ENCODE measurements at regions not wholly inside any gene's neighbourhood (a gene's known extent, or its start where the extent isn't known, plus 50 kb on each side); places are given as distances from the start of the nearest gene placed in this dataset.

- H3K9ac ChIP-seq (ENCODE audit: control insufficient read depth, insufficient read depth, low read length): no peak overlapping the region
- no peaks in the 10 kb centered on the region for H3K36me3 ChIP-seq (ENCODE audit: control insufficient read depth in 2 of 2, insufficient read depth in 2 of 2, low read length in 1 of 2)
- no peak overlapping the region for H3K4me3 ChIP-seq
- H3K27me3 ChIP-seq (replicated peaks in 1 of 2; ENCODE audit: control insufficient read depth in 2 of 2, insufficient read depth in 2 of 2, low read length in 1 of 2): no peaks in the 10 kb centered on the region
- SMC1A ChIA-PET (ENCODE audit: uncharacterized antibody, unreplicated experiment): no interaction called here
- POLR2A ChIA-PET: no interaction called here
- no peaks in the 10 kb centered on the region for H4K20me1 ChIP-seq (ENCODE audit: control insufficient read depth, insufficient read depth)
- no peak for ATAC-seq
- in situ Hi-C loops (cut with MboI): no loop called here
- H3K79me2 ChIP-seq (ENCODE audit: control insufficient read depth, insufficient read depth, low read length): no peaks in the 10 kb centered on the region
- no peak overlapping the region for H3K27ac ChIP-seq (ENCODE audit: control insufficient read depth, insufficient read depth)
- H3K4me1 ChIP-seq (ENCODE audit: control insufficient read depth, insufficient read depth, low read length): no peaks in the 10 kb centered on the region
- H2AFZ ChIP-seq (ENCODE audit: control insufficient read depth, low read depth, low read length): no peak overlapping the region
- no peak for DNase-seq (ENCODE audit: low read depth, low spot score)
- WGBS (ENCODE audit: insufficient coverage, insufficient replicate concordance, low lambda C conversion rate, missing lambda C conversion rate): 83% methylated on average over 1 of the region's 1 CpG
- intact Hi-C loops (cut with micrococcal nuclease; ENCODE audit: unreplicated experiment): no loop called here
- BruUV-seq (replicated peaks): no TSS peak
- TF ChIP-seq ZBED1 (IDR thresholded peaks at IDR 0.05; ENCODE audit: borderline replicate concordance) (no peak), IKZF1 (conservative IDR thresholded peaks at IDR 0.05) (no peak), CREB1 (IDR thresholded peaks at IDR 0.05; ENCODE audit: low read depth) (no peak), KDM1A (IDR thresholded peaks at IDR 0.05; ENCODE audit: borderline replicate concordance) (no peak), POLR2AphosphoS2 (IDR thresholded peaks at IDR 0.05; ENCODE audit: low read depth, low read length) (no peak), NFYB (IDR thresholded peaks at IDR 0.05; ENCODE audit: insufficient read depth, low read depth, low read length) (no peak), SPI1 (IDR thresholded peaks at IDR 0.05; ENCODE audit: borderline replicate concordance, insufficient read depth, low read depth, low read length) (no peak), RCOR1 (conservative IDR thresholded peaks at IDR 0.05; ENCODE audit: low read depth, low read length) (no peak), ESRRA (IDR thresholded peaks at IDR 0.05; ENCODE audit: low read length) (no peak), HCFC1 (IDR thresholded peaks at IDR 0.05; ENCODE audit: low read length) (no peak), YBX1 (IDR thresholded peaks at IDR 0.05) (no peak), EP300 (IDR thresholded peaks at IDR 0.05; ENCODE audit: borderline replicate concordance in 1 of 2, control insufficient read depth in 1 of 2, low read depth in 2 of 2, low read length in 2 of 2) (no peak), DPF2 (IDR thresholded peaks at IDR 0.05) (no peak), SRF (IDR thresholded peaks at IDR 0.05; ENCODE audit: low read depth in 2 of 2, low read length in 2 of 2) (no peak), MEF2B (IDR thresholded peaks at IDR 0.05; ENCODE audit: partially characterized antibody, poor library complexity, severe bottlenecking) (no peak), ZNF384 (IDR thresholded peaks at IDR 0.05; ENCODE audit: borderline replicate concordance, low read depth, low read length) (no peak), TBL1XR1 (IDR thresholded peaks at IDR 0.05; ENCODE audit: low read depth, low read length) (no peak)
- TF ChIP-seq, protein P1, sequence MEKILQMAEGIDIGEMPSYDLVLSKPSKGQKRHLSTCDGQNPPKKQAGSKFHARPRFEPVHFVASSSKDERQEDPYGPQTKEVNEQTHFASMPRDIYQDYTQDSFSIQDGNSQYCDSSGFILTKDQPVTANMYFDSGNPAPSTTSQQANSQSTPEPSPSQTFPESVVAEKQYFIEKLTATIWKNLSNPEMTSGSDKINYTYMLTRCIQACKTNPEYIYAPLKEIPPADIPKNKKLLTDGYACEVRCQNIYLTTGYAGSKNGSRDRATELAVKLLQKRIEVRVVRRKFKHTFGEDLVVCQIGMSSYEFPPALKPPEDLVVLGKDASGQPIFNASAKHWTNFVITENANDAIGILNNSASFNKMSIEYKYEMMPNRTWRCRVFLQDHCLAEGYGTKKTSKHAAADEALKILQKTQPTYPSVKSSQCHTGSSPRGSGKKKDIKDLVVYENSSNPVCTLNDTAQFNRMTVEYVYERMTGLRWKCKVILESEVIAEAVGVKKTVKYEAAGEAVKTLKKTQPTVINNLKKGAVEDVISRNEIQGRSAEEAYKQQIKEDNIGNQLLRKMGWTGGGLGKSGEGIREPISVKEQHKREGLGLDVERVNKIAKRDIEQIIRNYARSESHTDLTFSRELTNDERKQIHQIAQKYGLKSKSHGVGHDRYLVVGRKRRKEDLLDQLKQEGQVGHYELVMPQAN (conservative IDR thresholded peaks at IDR 0.05): no peak
- TF ChIP-seq, protein P2, sequence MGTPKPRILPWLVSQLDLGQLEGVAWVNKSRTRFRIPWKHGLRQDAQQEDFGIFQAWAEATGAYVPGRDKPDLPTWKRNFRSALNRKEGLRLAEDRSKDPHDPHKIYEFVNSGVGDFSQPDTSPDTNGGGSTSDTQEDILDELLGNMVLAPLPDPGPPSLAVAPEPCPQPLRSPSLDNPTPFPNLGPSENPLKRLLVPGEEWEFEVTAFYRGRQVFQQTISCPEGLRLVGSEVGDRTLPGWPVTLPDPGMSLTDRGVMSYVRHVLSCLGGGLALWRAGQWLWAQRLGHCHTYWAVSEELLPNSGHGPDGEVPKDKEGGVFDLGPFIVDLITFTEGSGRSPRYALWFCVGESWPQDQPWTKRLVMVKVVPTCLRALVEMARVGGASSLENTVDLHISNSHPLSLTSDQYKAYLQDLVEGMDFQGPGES (IDR thresholded peaks at IDR 0.05): no peak
- TF ChIP-seq, protein P3, sequence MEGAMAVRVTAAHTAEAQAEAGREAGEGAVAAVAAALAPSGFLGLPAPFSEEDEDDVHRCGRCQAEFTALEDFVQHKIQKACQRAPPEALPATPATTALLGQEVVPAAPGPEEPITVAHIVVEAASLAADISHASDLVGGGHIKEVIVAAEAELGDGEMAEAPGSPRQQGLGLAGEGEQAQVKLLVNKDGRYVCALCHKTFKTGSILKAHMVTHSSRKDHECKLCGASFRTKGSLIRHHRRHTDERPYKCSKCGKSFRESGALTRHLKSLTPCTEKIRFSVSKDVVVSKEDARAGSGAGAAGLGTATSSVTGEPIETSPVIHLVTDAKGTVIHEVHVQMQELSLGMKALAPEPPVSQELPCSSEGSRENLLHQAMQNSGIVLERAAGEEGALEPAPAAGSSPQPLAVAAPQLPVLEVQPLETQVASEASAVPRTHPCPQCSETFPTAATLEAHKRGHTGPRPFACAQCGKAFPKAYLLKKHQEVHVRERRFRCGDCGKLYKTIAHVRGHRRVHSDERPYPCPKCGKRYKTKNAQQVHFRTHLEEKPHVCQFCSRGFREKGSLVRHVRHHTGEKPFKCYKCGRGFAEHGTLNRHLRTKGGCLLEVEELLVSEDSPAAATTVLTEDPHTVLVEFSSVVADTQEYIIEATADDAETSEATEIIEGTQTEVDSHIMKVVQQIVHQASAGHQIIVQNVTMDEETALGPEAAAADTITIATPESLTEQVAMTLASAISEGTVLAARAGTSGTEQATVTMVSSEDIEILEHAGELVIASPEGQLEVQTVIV (IDR thresholded peaks at IDR 0.05; ENCODE audit: borderline replicate concordance, partially characterized antibody): no peak
- H3K9me3 ChIP-seq (replicated peaks; ENCODE audit: control insufficient read depth, insufficient read depth, low read length): no peaks in the 10 kb centered on the region
- CTCF ChIA-PET: no interaction called here
- RAD21 ChIA-PET (ENCODE audit: unreplicated experiment): no interaction called here
- no peak for FAIRE-seq
- no peak overlapping the region for H3K4me2 ChIP-seq (ENCODE audit: control insufficient read depth, insufficient read depth)
Observed at GRCh38 chr6:92767101-92767500, 652.3 kb downstream of the EPHA7 start.

Data from GM12878 (cell line).